ENCODE measurements at regions not wholly inside any gene's neighbourhood (a gene's known extent, or its start where the extent isn't known, plus 50 kb on each side); places are given as distances from the start of the nearest gene placed in this dataset.

- H3K4me3 Mint-ChIP-seq, result peak overlapping the region in 1 of 2 donors; percentile 47
- intact Hi-C loops (cut with micrococcal nuclease), result no loop called here
- H3K4me1 Mint-ChIP-seq, result peaks cover 11% of the 10 kb centered on the region
- Histone ChIP-seq H3K4me2 (replicated peaks; ENCODE audit: extremely low read depth, low read length, poor library complexity, severe bottlenecking) (no peak overlapping the region), H3K79me2 (ENCODE audit: insufficient read depth, low read length) (no peaks in the 10 kb centered on the region), H3K27ac (ENCODE audit: low read depth in 1 of 2, low read length in 2 of 2) (no peak overlapping the region), H2AFZ (ENCODE audit: insufficient read depth, low read depth, low read length, poor library complexity, severe bottlenecking) (no peak overlapping the region), H3K4me1 (ENCODE audit: control insufficient read depth in 1 of 2, insufficient read depth in 2 of 2, low read length in 2 of 2) (peaks cover 2 to 4% of the 10 kb centered on the region in 2 donors), H3K36me3 (replicated peaks in 1 of 2; ENCODE audit: control insufficient read depth in 1 of 2, insufficient read depth in 2 of 2, low read length in 2 of 2) (no peaks in the 10 kb centered on the region), H3K9me3 (replicated peaks in 1 of 2; ENCODE audit: control insufficient read depth in 1 of 2, insufficient read depth in 1 of 2, low read length in 2 of 2) (peaks cover 0 to 5% of the 10 kb centered on the region in 2 donors), H3K4me3 (replicated peaks in 1 of 3; ENCODE audit: low read depth in 2 of 3, low read length in 3 of 3) (no peak overlapping the region), H3K27me3 (ENCODE audit: control insufficient read depth in 2 of 2, insufficient read depth in 2 of 2, low read length in 2 of 2) (peaks cover 14 to 36% of the 10 kb centered on the region in 2 donors), H4K20me1 (ENCODE audit: insufficient read depth, low read length) (no peaks in the 10 kb centered on the region), H3K9ac (ENCODE audit: insufficient read depth, low read length, poor library complexity, severe bottlenecking) (no peak overlapping the region)
- peaks cover 31 to 41% (median 41%) of the 10 kb centered on the region in 3 donors for H3K27me3 Mint-ChIP-seq (ENCODE audit: low read depth in 3 of 3)
- no peak for DNase-seq
- no CpG with 5 or more reads among the region's 3 CpGs for WGBS (ENCODE audit: insufficient coverage)
- peaks cover 0 to 6% (median 0%) of the 10 kb centered on the region in 7 donors for H3K9me3 Mint-ChIP-seq
- H3K36me3 Mint-ChIP-seq, result no peaks in the 10 kb centered on the region
- H3K27ac Mint-ChIP-seq, result no peak overlapping the region
- no peak for TF ChIP-seq CTCF (IDR thresholded peaks at IDR 0.05)
Measured at GRCh38 chr16:85164431-85164830, 52.2 kb upstream of the CIBAR2 start.

DNA sequence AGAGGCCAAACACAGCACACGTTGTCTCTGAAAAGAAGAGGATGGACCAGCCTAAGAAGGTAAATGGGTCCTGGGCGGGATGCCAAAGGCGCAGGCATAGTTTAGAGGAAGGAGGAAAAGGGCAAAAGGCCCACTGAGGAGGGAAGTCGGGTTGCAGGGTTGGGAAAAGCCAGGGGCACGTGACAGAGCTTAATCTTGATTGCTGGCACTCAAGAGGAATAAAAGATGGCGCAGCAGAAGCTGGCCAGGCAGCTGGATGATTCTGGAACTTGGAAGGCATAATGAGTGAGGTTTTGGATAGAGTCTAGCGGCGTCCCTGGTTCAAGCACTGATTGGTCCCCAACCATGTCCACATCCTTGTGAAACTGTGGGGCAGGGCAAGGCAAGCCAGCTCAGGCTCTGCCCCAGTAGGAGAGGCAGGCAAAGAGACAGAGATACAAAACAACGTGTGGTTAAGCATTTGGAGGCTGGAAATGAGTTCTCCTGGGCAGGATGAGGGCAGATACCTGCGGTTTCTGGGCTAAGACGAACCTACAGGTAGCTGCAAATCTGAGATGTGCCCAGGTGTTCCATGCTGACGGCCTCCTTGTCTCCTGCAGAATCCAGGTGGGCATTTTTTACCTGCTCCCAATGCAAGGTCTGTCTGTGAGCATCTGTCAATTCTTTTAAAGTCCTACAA, 52.7 kb upstream of the CIBAR2 start:
- H2AFZ ChIP-seq (ENCODE audit: insufficient read depth, low read depth, low read length, poor library complexity, severe bottlenecking), result no peak overlapping the region
- intact Hi-C loops (cut with micrococcal nuclease), result no loop called here
- peak overlapping the region in 1 of 2 donors; percentile 47 for H3K4me3 Mint-ChIP-seq
- peaks cover 0 to 5% of the 10 kb centered on the region in 2 donors for H3K9me3 ChIP-seq (replicated peaks in 1 of 2; ENCODE audit: control insufficient read depth in 1 of 2, insufficient read depth in 1 of 2, low read length in 2 of 2)
- H3K27ac Mint-ChIP-seq, result no peak overlapping the region
- peaks cover 7% of the 10 kb centered on the region for H3K4me1 Mint-ChIP-seq
- H3K9ac ChIP-seq (ENCODE audit: insufficient read depth, low read length, poor library complexity, severe bottlenecking), result no peak overlapping the region
- H3K36me3 ChIP-seq (replicated peaks in 1 of 2; ENCODE audit: control insufficient read depth in 1 of 2, insufficient read depth in 2 of 2, low read length in 2 of 2), result no peaks in the 10 kb centered on the region
- H3K27me3 Mint-ChIP-seq (ENCODE audit: low read depth in 3 of 3), result peaks cover 31 to 43% (median 41%) of the 10 kb centered on the region in 3 donors
- H3K4me2 ChIP-seq (replicated peaks; ENCODE audit: extremely low read depth, low read length, poor library complexity, severe bottlenecking), result no peak overlapping the region
- no peak for TF ChIP-seq CTCF (IDR thresholded peaks at IDR 0.05)
- DNase-seq, result no peak
- H3K27me3 ChIP-seq (ENCODE audit: control insufficient read depth in 2 of 2, insufficient read depth in 2 of 2, low read length in 2 of 2), result peaks cover 14 to 36% of the 10 kb centered on the region in 2 donors
- H4K20me1 ChIP-seq (ENCODE audit: insufficient read depth, low read length), result no peaks in the 10 kb centered on the region
- H3K4me3 ChIP-seq (replicated peaks in 1 of 3; ENCODE audit: low read depth in 2 of 3, low read length in 3 of 3), result no peak overlapping the region
- H3K27ac ChIP-seq (ENCODE audit: low read depth in 1 of 2, low read length in 2 of 2), result no peak overlapping the region
- peaks cover 0 to 6% (median 0%) of the 10 kb centered on the region in 7 donors for H3K9me3 Mint-ChIP-seq
- peaks cover 0 to 4% of the 10 kb centered on the region in 2 donors for H3K4me1 ChIP-seq (ENCODE audit: control insufficient read depth in 1 of 2, insufficient read depth in 2 of 2, low read length in 2 of 2)
- H3K79me2 ChIP-seq (ENCODE audit: insufficient read depth, low read length), result no peaks in the 10 kb centered on the region
- H3K36me3 Mint-ChIP-seq, result no peaks in the 10 kb centered on the region
- WGBS (ENCODE audit: insufficient coverage), result 82% methylated on average over 10 of the region's 12 CpGs

Data from CD14-positive monocyte (primary cell).